MM.1S (cell line): ENCODE measurements at regions not wholly inside any gene's neighbourhood (a gene's known extent, or its start where the extent isn't known, plus 50 kb on each side); places are given as distances from the start of the nearest gene placed in this dataset.

ENCODE experiments used
- DNase-seq: peaks from one replicate; pipeline ENCODE4 v3.0.0-alpha.2; 2015
- H2AFZ ChIP-seq: fragments of 300-600 bp; sonication (generic); 2 replicates; pipeline ENCODE4 v1.6.0; 2016; ENCODE audit warnings: antibody characterized with exemption, low read length
- H3F3A ChIP-seq: fragments of 300-600 bp; sonication (generic); 2 replicates; pipeline ENCODE4 v1.6.1; 2016; ENCODE audit warnings: mild to moderate bottlenecking, antibody characterized with exemption, low read length, moderate library complexity, mixed read lengths; ENCODE audit not compliant: insufficient read depth
- H3K27ac ChIP-seq: fragments of 300-600 bp; sonication (generic); 2 replicates; pipeline ENCODE4 v1.5.1; 2016; ENCODE audit warnings: mild to moderate bottlenecking, low read length
- H3K27me3 ChIP-seq: fragments of 300-600 bp; sonication (generic); replicated peaks from 2 replicates; pipeline ENCODE4 v1.6.0; 2016; ENCODE audit warnings: low read length; ENCODE audit not compliant: insufficient read depth
- H3K36me3 ChIP-seq: fragments of 300-600 bp; sonication (generic); replicated peaks from 2 replicates; pipeline ENCODE4 v1.6.1; 2016; ENCODE audit warnings: mild to moderate bottlenecking, low read length, mixed read lengths; ENCODE audit not compliant: insufficient read depth
- H3K4me1 ChIP-seq: fragments of 300-600 bp; sonication (generic); 2 replicates; pipeline ENCODE4 v1.6.1; 2016; ENCODE audit warnings: low read length, mixed read lengths
- H3K4me2 ChIP-seq: fragments of 300-600 bp; sonication (generic); 2 replicates; pipeline ENCODE4 v1.6.0; 2016; ENCODE audit warnings: low read depth, low read length
- H3K4me3 ChIP-seq: fragments of 300-600 bp; sonication (generic); 2 replicates; pipeline ENCODE4 v1.5.1; 2016; ENCODE audit warnings: low read length, mixed read lengths
- H3K79me2 ChIP-seq: fragments of 300-600 bp; sonication (generic); 2 replicates; pipeline ENCODE4 v1.6.1; 2016; ENCODE audit warnings: mixed run types, low read length, mixed read lengths
- H3K9ac ChIP-seq: fragments of 300-600 bp; sonication (generic); 2 replicates; pipeline ENCODE4 v1.6.1; 2016; ENCODE audit warnings: low read length, mixed read lengths
- H3K9me2 ChIP-seq: fragments of 300-600 bp; sonication (generic); replicated peaks from 2 replicates; pipeline ENCODE4 v1.6.1; 2016; ENCODE audit warnings: mild to moderate bottlenecking, low read length, mixed read lengths; ENCODE audit not compliant: insufficient read depth
- H3K9me3 ChIP-seq: fragments of 300-600 bp; sonication (generic); replicated peaks from 2 replicates; pipeline ENCODE4 v1.6.1; 2016; ENCODE audit warnings: mild to moderate bottlenecking, low read length, mixed read lengths; ENCODE audit not compliant: insufficient read depth
- H4K20me1 ChIP-seq: fragments of 300-600 bp; sonication (generic); 2 replicates; pipeline ENCODE4 v1.6.1; 2016; ENCODE audit warnings: mild to moderate bottlenecking, low read length, moderate library complexity, mixed read lengths; ENCODE audit not compliant: insufficient read depth
- CTCF ChIP-seq: fragments of 300-600 bp; sonication (generic); IDR thresholded peaks from 2 replicates; pipeline ENCODE4 v1.5.1; 2016; ENCODE audit warnings: antibody characterized with exemption, low read length, mixed read lengths
- EZH2 ChIP-seq: fragments of 300-600 bp; sonication (generic); optimal IDR thresholded peaks from 2 replicates; pipeline ENCODE3; 2017; ENCODE audit warnings: low read depth, mild to moderate bottlenecking, antibody characterized with exemption, low read length, mixed read lengths
- EZH2phosphoT487 ChIP-seq: fragments of 300-600 bp; sonication (generic); IDR thresholded peaks from 2 replicates; pipeline ENCODE4 v1.6.1; 2018; ENCODE audit warnings: antibody characterized with exemption, low read length

GRCh38 chr17:63331301-63332061 lies 114.6 kb downstream of the CYB561 start:
- H3K27me3 ChIP-seq = no peaks in the 10 kb centered on the region
- H3K9ac ChIP-seq = no peak overlapping the region
- H2AFZ ChIP-seq = no peak overlapping the region
- no peak overlapping the region for H3K4me3 ChIP-seq
- H3F3A ChIP-seq = no peaks in the 10 kb centered on the region
- no peaks in the 10 kb centered on the region for H3K9me2 ChIP-seq
- H4K20me1 ChIP-seq = no peaks in the 10 kb centered on the region
- no peaks in the 10 kb centered on the region for H3K9me3 ChIP-seq
- no peak for DNase-seq
- no peak overlapping the region for H3K27ac ChIP-seq
- H3K79me2 ChIP-seq = no peaks in the 10 kb centered on the region
- no peaks in the 10 kb centered on the region for H3K36me3 ChIP-seq
- H3K4me1 ChIP-seq = no peaks in the 10 kb centered on the region
- H3K4me2 ChIP-seq = no peak overlapping the region
- TF ChIP-seq EZH2 (no peak), EZH2phosphoT487 (no peak), CTCF (no peak)

GRCh38 chr17:63332286-63332685 lies 113.8 kb downstream of the CYB561 start:
- Histone ChIP-seq H4K20me1 (no peaks in the 10 kb centered on the region), H3K79me2 (no peaks in the 10 kb centered on the region), H3F3A (no peaks in the 10 kb centered on the region), H3K9me2 (no peaks in the 10 kb centered on the region), H3K9me3 (no peaks in the 10 kb centered on the region), H3K27me3 (no peaks in the 10 kb centered on the region), H2AFZ (no peak overlapping the region), H3K4me2 (no peak overlapping the region), H3K4me1 (no peaks in the 10 kb centered on the region), H3K4me3 (no peak overlapping the region), H3K9ac (no peak overlapping the region), H3K27ac (no peak overlapping the region), H3K36me3 (no peaks in the 10 kb centered on the region)
- no peak for TF ChIP-seq EZH2phosphoT487
- no peak for TF ChIP-seq EZH2
- no peak for TF ChIP-seq CTCF
- DNase-seq = no peak

GRCh38 chr17:63333869-63334268 lies 112.2 kb downstream of the CYB561 start:
- H3F3A ChIP-seq = no peaks in the 10 kb centered on the region
- no peaks in the 10 kb centered on the region for H3K79me2 ChIP-seq
- H3K4me1 ChIP-seq = no peaks in the 10 kb centered on the region
- no peak overlapping the region for H3K4me2 ChIP-seq
- TF ChIP-seq EZH2phosphoT487 (no peak), CTCF (no peak), EZH2 (no peak)
- no peak overlapping the region for H3K27ac ChIP-seq
- no peaks in the 10 kb centered on the region for H4K20me1 ChIP-seq
- H3K27me3 ChIP-seq = no peaks in the 10 kb centered on the region
- H3K9me3 ChIP-seq = no peaks in the 10 kb centered on the region
- H3K4me3 ChIP-seq = no peak overlapping the region
- DNase-seq = no peak
- no peak overlapping the region for H3K9ac ChIP-seq
- H3K9me2 ChIP-seq = no peaks in the 10 kb centered on the region
- H2AFZ ChIP-seq = no peak overlapping the region
- no peaks in the 10 kb centered on the region for H3K36me3 ChIP-seq
